Smooth muscle cell (in vitro differentiated cells): ENCODE measurements at regions not wholly inside any gene's neighbourhood (a gene's known extent, or its start where the extent isn't known, plus 50 kb on each side); places are given as distances from the start of the nearest gene placed in this dataset.
"Not testable (repeated sequence)": the region's sequence is repeated elsewhere in the genome, so short reads cannot be mapped to it uniquely, and the experiment has no call there.

Source experiments
- DNase-seq: peaks from one replicate; lab custom pipeline; 2025; ENCODE audit not compliant: unreplicated experiment; lab: John Stamatoyannopoulos, UW
- H2AFZ ChIP-seq: fragments of 200-600 bp; sonication (generic); 2 replicates; pipeline ENCODE4 v1.6.0; 2016; ENCODE audit warnings: antibody characterized with exemption, low read depth, mild to moderate bottlenecking
- H3F3A ChIP-seq: fragments of 200-600 bp; sonication (generic); 2 replicates; pipeline ENCODE4 v1.6.0; 2017; ENCODE audit warnings: antibody characterized with exemption, low read depth
- H3K27ac ChIP-seq: fragments of 200-600 bp; sonication (generic); 2 replicates; pipeline ENCODE4 v1.5.1; 2016; ENCODE audit warnings: low read depth, mild to moderate bottlenecking
- H3K27me3 ChIP-seq: fragments of 200-600 bp; sonication (generic); 2 replicates; pipeline ENCODE4 v1.6.1; 2016; ENCODE audit warnings: low read depth, mild to moderate bottlenecking
- H3K36me3 ChIP-seq: fragments of 200-600 bp; sonication (generic); 2 replicates; pipeline ENCODE4 v1.5.1; 2016; ENCODE audit warnings: low read depth
- H3K4me1 ChIP-seq: fragments of 200-600 bp; sonication (generic); 2 replicates; pipeline ENCODE4 v1.5.1; 2016; ENCODE audit warnings: low read depth
- H3K4me2 ChIP-seq: fragments of 200-600 bp; sonication (generic); 2 replicates; pipeline ENCODE4 v1.6.0; 2016; ENCODE audit warnings: mild to moderate bottlenecking
- H3K4me3 ChIP-seq: fragments of 200-600 bp; sonication (generic); 2 replicates; pipeline ENCODE4 v1.5.1; 2016; ENCODE audit warnings: mild to moderate bottlenecking
- H3K79me2 ChIP-seq: fragments of 200-600 bp; sonication (generic); 2 replicates; pipeline ENCODE4 v1.6.0; 2016; ENCODE audit warnings: low read depth, mild to moderate bottlenecking
- H3K9ac ChIP-seq: fragments of 200-600 bp; sonication (generic); 2 replicates; pipeline ENCODE4 v1.6.0; 2016; ENCODE audit warnings: low read depth
- H3K9me3 ChIP-seq: fragments of 200-600 bp; sonication (generic); replicated peaks from 2 replicates; pipeline ENCODE4 v1.5.1; 2016; ENCODE audit warnings: low read depth
- H4K20me1 ChIP-seq: fragments of 200-600 bp; sonication (generic); 2 replicates; pipeline ENCODE4 v1.6.0; 2016; ENCODE audit warnings: low read depth
- WGBS: methylation state at CpG from one replicate; pipeline ENCODE4 v1.1.7; 2016; ENCODE audit warnings: low lambda C conversion rate; 5-methylcytosine and 5-hydroxymethylcytosine counted together
- TF ChIP-seq, protein P1 (sequence below): fragments of 200-600 bp; sonication (generic); IDR thresholded peaks from 2 replicates; pipeline ENCODE4 v1.5.1; 2017; ENCODE audit warnings: borderline replicate concordance, mild to moderate bottlenecking, antibody characterized with exemption; ENCODE audit not compliant: insufficient read depth, poor library complexity, severe bottlenecking

DNA sequence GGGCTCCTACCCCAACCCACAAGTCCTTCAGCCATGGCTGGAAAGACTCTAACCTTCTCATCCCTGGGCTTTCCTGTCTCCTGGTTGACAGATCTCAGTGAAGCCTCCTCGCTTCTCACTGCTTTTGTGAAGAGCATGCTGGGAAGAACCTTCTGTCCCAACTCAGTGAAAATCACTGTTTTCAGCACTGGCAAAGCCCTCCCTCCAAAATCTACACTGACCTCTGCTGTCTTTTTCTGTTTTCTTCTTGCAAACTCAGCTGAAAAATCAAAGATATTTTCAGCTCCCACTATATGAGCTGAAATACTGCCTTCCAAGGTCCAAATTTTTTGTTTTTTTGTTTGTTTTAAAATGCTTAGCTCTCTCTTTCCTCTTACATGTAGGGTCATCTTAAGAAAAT lies 266.3 kb upstream of the AGAP1 start:
- no peaks in the 10 kb centered on the region for H3K9me3 ChIP-seq
- no peak overlapping the region for H3K9ac ChIP-seq
- WGBS = 87% methylated on average over 1 of the region's 1 CpG
- H3K4me2 ChIP-seq = no peak overlapping the region
- H3K4me3 ChIP-seq = no peak overlapping the region
- no peak overlapping the region for H3K27ac ChIP-seq
- DNase-seq = no peak
- no peaks in the 10 kb centered on the region for H3K36me3 ChIP-seq
- peaks cover 4% of the 10 kb centered on the region for H3F3A ChIP-seq
- H4K20me1 ChIP-seq = no peaks in the 10 kb centered on the region
- no peaks in the 10 kb centered on the region for H3K79me2 ChIP-seq
- H3K4me1 ChIP-seq = peaks cover 5% of the 10 kb centered on the region
- H2AFZ ChIP-seq = no peak overlapping the region
- no peaks in the 10 kb centered on the region for H3K27me3 ChIP-seq
- TF ChIP-seq, protein P1, sequence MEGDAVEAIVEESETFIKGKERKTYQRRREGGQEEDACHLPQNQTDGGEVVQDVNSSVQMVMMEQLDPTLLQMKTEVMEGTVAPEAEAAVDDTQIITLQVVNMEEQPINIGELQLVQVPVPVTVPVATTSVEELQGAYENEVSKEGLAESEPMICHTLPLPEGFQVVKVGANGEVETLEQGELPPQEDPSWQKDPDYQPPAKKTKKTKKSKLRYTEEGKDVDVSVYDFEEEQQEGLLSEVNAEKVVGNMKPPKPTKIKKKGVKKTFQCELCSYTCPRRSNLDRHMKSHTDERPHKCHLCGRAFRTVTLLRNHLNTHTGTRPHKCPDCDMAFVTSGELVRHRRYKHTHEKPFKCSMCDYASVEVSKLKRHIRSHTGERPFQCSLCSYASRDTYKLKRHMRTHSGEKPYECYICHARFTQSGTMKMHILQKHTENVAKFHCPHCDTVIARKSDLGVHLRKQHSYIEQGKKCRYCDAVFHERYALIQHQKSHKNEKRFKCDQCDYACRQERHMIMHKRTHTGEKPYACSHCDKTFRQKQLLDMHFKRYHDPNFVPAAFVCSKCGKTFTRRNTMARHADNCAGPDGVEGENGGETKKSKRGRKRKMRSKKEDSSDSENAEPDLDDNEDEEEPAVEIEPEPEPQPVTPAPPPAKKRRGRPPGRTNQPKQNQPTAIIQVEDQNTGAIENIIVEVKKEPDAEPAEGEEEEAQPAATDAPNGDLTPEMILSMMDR = no peak

DNA sequence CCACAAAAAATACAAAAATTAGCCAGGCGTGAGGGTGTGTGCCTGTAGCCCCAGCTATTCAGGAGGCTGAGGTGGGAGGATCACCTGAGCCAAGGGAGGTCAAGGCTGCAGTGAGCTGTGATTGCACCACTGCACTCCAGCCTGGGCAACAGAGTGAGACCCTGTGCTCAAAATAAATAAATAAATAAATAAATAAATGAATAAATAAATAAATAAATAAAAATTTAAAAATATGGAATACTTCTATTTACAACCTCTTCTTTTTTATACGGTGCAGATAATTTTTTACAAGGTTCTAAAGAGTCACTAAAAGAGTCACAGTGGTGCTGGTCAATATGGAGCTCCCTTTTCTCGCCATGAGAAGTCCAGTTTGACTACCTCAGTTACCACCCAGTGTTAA lies 265.4 kb upstream of the AGAP1 start:
- not testable (repeated sequence) for H4K20me1 ChIP-seq, H3F3A ChIP-seq, H3K9ac ChIP-seq, H3K79me2 ChIP-seq, H3K9me3 ChIP-seq, DNase-seq, H3K4me1 ChIP-seq, H3K36me3 ChIP-seq, H3K4me3 ChIP-seq, H3K4me2 ChIP-seq, H3K27ac ChIP-seq, H3K27me3 ChIP-seq, H2AFZ ChIP-seq
- WGBS = 95% methylated on average over 3 of the region's 3 CpGs

DNA sequence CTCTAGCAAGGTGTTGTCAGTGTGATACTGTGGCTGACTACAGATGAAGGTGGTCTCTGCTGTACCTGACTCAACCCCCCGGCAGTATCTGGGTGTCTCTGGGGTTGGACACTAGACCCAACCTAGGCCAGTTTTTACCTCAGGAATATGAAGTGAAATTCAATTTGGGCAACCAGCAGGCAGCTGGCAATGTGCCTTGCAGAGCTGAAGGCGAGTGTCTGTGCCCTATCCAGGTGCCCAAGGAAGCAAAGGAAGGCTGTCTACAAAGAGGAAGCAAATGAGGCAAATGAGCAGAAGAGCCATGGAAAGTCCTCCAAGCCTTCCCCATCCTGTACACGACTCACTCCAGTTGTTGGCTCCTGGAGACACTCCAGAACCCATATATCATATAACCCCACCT lies 264.6 kb upstream of the AGAP1 start:
- Histone ChIP-seq H3K9ac (no peak overlapping the region), H3K4me3 (no peak overlapping the region), H3K27ac (no peak overlapping the region), H3K27me3 (no peaks in the 10 kb centered on the region), H3K79me2 (no peaks in the 10 kb centered on the region), H3K9me3 (no peaks in the 10 kb centered on the region), H2AFZ (no peak overlapping the region), H3F3A (peaks cover 4% of the 10 kb centered on the region), H3K4me2 (no peak overlapping the region), H4K20me1 (no peaks in the 10 kb centered on the region), H3K36me3 (no peaks in the 10 kb centered on the region), H3K4me1 (no peaks in the 10 kb centered on the region)
- TF ChIP-seq, protein P1 = no peak
- DNase-seq = no peak
- 91% methylated on average over 3 of the region's 3 CpGs for WGBS

DNA sequence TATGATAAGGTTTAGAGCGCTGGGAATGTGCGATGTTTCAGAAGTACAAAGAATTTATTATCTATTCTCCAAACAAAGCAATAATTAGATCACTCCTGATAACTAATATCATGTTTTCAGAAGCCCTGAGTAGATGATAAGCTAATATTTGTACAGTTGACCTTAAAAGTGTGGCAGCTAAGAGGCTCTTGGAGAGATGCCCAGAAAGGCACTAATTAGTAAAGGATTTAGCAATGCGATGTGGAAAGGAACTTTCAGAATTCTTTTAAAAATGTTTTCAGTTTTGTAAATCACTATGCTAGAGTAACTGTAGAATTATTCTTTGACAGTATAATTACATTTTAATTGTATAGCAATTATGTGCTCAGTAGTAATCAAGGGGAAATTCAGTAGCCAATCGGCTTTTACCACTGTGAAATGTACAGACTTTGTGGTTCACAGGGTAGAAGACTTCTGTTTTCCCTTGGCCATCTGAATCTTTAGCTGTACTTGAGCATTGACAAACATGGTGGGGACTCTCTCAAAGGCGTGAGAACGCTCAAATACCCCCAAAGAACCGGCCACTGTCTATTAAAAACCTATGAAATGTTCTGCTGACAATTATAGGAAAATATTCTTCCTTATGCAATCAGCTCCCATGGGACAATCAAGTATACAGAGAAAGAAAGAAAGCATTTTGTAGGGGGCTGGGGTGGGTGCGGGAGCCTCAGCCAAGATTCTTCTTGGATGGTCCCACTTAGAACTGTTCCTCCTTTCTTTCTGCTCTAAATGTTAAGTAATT lies 262.8 kb upstream of the AGAP1 start:
- 54% methylated on average over 8 of the region's 8 CpGs for WGBS
- peak overlapping the region; percentile 60 for H3K4me2 ChIP-seq

More for the DNA sequence above, 262.8 kb upstream of the AGAP1 start:
- H3K9me3 ChIP-seq = no peaks in the 10 kb centered on the region
- H2AFZ ChIP-seq = no peak overlapping the region
- DNase-seq = no peak
- TF ChIP-seq, protein P1 = no peak
- H3K4me3 ChIP-seq = no peak overlapping the region
- H3K79me2 ChIP-seq = no peaks in the 10 kb centered on the region
- H3K4me1 ChIP-seq = no peaks in the 10 kb centered on the region
- peaks cover 4% of the 10 kb centered on the region for H3F3A ChIP-seq
- H3K27me3 ChIP-seq = no peaks in the 10 kb centered on the region
- no peaks in the 10 kb centered on the region for H3K36me3 ChIP-seq
- H3K9ac ChIP-seq = no peak overlapping the region
- peak overlapping the region; percentile 20 for H3K27ac ChIP-seq
- no peaks in the 10 kb centered on the region for H4K20me1 ChIP-seq
